ENCODE measurements at regions not wholly inside any gene's neighbourhood (a gene's known extent, or its start where the extent isn't known, plus 50 kb on each side); places are given as distances from the start of the nearest gene placed in this dataset.
"Not testable (repeated sequence)": the region's sequence is repeated elsewhere in the genome, so short reads cannot be mapped to it uniquely, and the experiment has no call there.

GRCh38 chr1:238345837-238346236 lies 455.1 kb upstream of the ZP4 start:
- Histone ChIP-seq H3K4me2 (ENCODE audit: low read length) (no peak overlapping the region), H3K4me1 (ENCODE audit: control insufficient read depth, insufficient read depth, low read length) (no peaks in the 10 kb centered on the region), H3K4me3 (ENCODE audit: low read length) (no peak overlapping the region), H3K36me3 (ENCODE audit: insufficient read depth, low read length) (no peaks in the 10 kb centered on the region), H3K27me3 (ENCODE audit: control insufficient read depth, insufficient read depth, low read length) (no peaks in the 10 kb centered on the region), H3K9ac (ENCODE audit: low read depth, low read length) (no peak overlapping the region), H3K9me3 (replicated peaks; ENCODE audit: low read length) (no peaks in the 10 kb centered on the region)

GRCh38 chr1:238343852-238344251 lies 453.1 kb upstream of the ZP4 start:
- H3K4me1 ChIP-seq (ENCODE audit: control insufficient read depth, insufficient read depth, low read length), result no peaks in the 10 kb centered on the region
- no peak overlapping the region for H3K9ac ChIP-seq (ENCODE audit: low read depth, low read length)
- no peak overlapping the region for H3K4me2 ChIP-seq (ENCODE audit: low read length)
- H3K9me3 ChIP-seq (replicated peaks; ENCODE audit: low read length), result no peaks in the 10 kb centered on the region
- H3K27me3 ChIP-seq (ENCODE audit: control insufficient read depth, insufficient read depth, low read length), result no peaks in the 10 kb centered on the region
- no peak overlapping the region for H3K4me3 ChIP-seq (ENCODE audit: low read length)
- no peaks in the 10 kb centered on the region for H3K36me3 ChIP-seq (ENCODE audit: insufficient read depth, low read length)

GRCh38 chr1:238341395-238341794 lies 450.7 kb upstream of the ZP4 start:
- Histone ChIP-seq H3K4me3 (ENCODE audit: low read length) (no peak overlapping the region), H3K4me2 (ENCODE audit: low read length) (no peak overlapping the region), H3K27me3 (ENCODE audit: control insufficient read depth, insufficient read depth, low read length) (no peaks in the 10 kb centered on the region), H3K9ac (ENCODE audit: low read depth, low read length) (no peak overlapping the region), H3K36me3 (ENCODE audit: insufficient read depth, low read length) (no peaks in the 10 kb centered on the region), H3K4me1 (ENCODE audit: control insufficient read depth, insufficient read depth, low read length) (no peaks in the 10 kb centered on the region), H3K9me3 (replicated peaks; ENCODE audit: low read length) (no peaks in the 10 kb centered on the region)

GRCh38 chr1:238340989-238341388 lies 450.3 kb upstream of the ZP4 start:
- Histone ChIP-seq H3K36me3 (ENCODE audit: insufficient read depth, low read length) (no peaks in the 10 kb centered on the region), H3K9ac (ENCODE audit: low read depth, low read length) (no peak overlapping the region), H3K27me3 (ENCODE audit: control insufficient read depth, insufficient read depth, low read length) (no peaks in the 10 kb centered on the region), H3K4me3 (ENCODE audit: low read length) (no peak overlapping the region), H3K9me3 (replicated peaks; ENCODE audit: low read length) (no peaks in the 10 kb centered on the region), H3K4me1 (ENCODE audit: control insufficient read depth, insufficient read depth, low read length) (no peaks in the 10 kb centered on the region), H3K4me2 (ENCODE audit: low read length) (no peak overlapping the region)

- no peak overlapping the region for H3K9ac ChIP-seq (ENCODE audit: low read depth, low read length)
- H3K4me3 ChIP-seq (ENCODE audit: low read length), result no peak overlapping the region
- no peaks in the 10 kb centered on the region for H3K36me3 ChIP-seq (ENCODE audit: insufficient read depth, low read length)
- H3K4me2 ChIP-seq (ENCODE audit: low read length), result no peak overlapping the region
- no peaks in the 10 kb centered on the region for H3K27me3 ChIP-seq (ENCODE audit: control insufficient read depth, insufficient read depth, low read length)
- peaks cover 8% of the 10 kb centered on the region for H3K9me3 ChIP-seq (replicated peaks; ENCODE audit: low read length)
- H3K4me1 ChIP-seq (ENCODE audit: control insufficient read depth, insufficient read depth, low read length), result no peaks in the 10 kb centered on the region
Measured at GRCh38 chr1:238336531-238336930, 445.8 kb upstream of the ZP4 start.

GRCh38 chr1:238334170-238334569 lies 443.4 kb upstream of the ZP4 start:
- H3K9ac ChIP-seq (ENCODE audit: low read depth, low read length), result no peak overlapping the region
- H3K4me1 ChIP-seq (ENCODE audit: control insufficient read depth, insufficient read depth, low read length), result no peaks in the 10 kb centered on the region
- no peak overlapping the region for H3K4me2 ChIP-seq (ENCODE audit: low read length)
- peaks cover 8% of the 10 kb centered on the region for H3K9me3 ChIP-seq (replicated peaks; ENCODE audit: low read length)
- H3K36me3 ChIP-seq (ENCODE audit: insufficient read depth, low read length), result no peaks in the 10 kb centered on the region
- no peaks in the 10 kb centered on the region for H3K27me3 ChIP-seq (ENCODE audit: control insufficient read depth, insufficient read depth, low read length)
- H3K4me3 ChIP-seq (ENCODE audit: low read length), result no peak overlapping the region

GRCh38 chr1:238331557-238331956 lies 440.8 kb upstream of the ZP4 start:
- Histone ChIP-seq H3K4me3 (ENCODE audit: low read length) (no peak overlapping the region), H3K36me3 (ENCODE audit: insufficient read depth, low read length) (no peaks in the 10 kb centered on the region), H3K4me1 (ENCODE audit: control insufficient read depth, insufficient read depth, low read length) (no peaks in the 10 kb centered on the region), H3K9me3 (replicated peaks; ENCODE audit: low read length) (peaks cover 8% of the 10 kb centered on the region), H3K4me2 (ENCODE audit: low read length) (no peak overlapping the region), H3K9ac (ENCODE audit: low read depth, low read length) (no peak overlapping the region), H3K27me3 (ENCODE audit: control insufficient read depth, insufficient read depth, low read length) (no peaks in the 10 kb centered on the region)

GRCh38 chr1:238329671-238330070 lies 438.9 kb upstream of the ZP4 start:
- H3K4me1 ChIP-seq (ENCODE audit: control insufficient read depth, insufficient read depth, low read length), result no peaks in the 10 kb centered on the region
- no peak overlapping the region for H3K4me3 ChIP-seq (ENCODE audit: low read length)
- no peaks in the 10 kb centered on the region for H3K27me3 ChIP-seq (ENCODE audit: control insufficient read depth, insufficient read depth, low read length)
- no peak overlapping the region for H3K4me2 ChIP-seq (ENCODE audit: low read length)
- H3K9me3 ChIP-seq (replicated peaks; ENCODE audit: low read length), result peaks cover 6% of the 10 kb centered on the region
- no peaks in the 10 kb centered on the region for H3K36me3 ChIP-seq (ENCODE audit: insufficient read depth, low read length)
- no peak overlapping the region for H3K9ac ChIP-seq (ENCODE audit: low read depth, low read length)

- not testable (repeated sequence) for H3K36me3 ChIP-seq (ENCODE audit: insufficient read depth, low read length); H3K9me3 ChIP-seq (replicated peaks; ENCODE audit: low read length)
Measured at GRCh38 chr1:238327033-238327432, 436.3 kb upstream of the ZP4 start.

GRCh38 chr1:238326479-238326878 lies 435.8 kb upstream of the ZP4 start:
- H3K4me2 ChIP-seq (ENCODE audit: low read length); H3K36me3 ChIP-seq (ENCODE audit: insufficient read depth, low read length); H3K27me3 ChIP-seq (ENCODE audit: control insufficient read depth, insufficient read depth, low read length); H3K4me3 ChIP-seq (ENCODE audit: low read length); H3K9ac ChIP-seq (ENCODE audit: low read depth, low read length); H3K4me1 ChIP-seq (ENCODE audit: control insufficient read depth, insufficient read depth, low read length); H3K9me3 ChIP-seq (replicated peaks; ENCODE audit: low read length): not testable (repeated sequence)

More at GRCh38 chr1:238327033-238327432, 436.3 kb upstream of the ZP4 start:
- not testable (repeated sequence) for H3K4me1 ChIP-seq (ENCODE audit: control insufficient read depth, insufficient read depth, low read length); H3K27me3 ChIP-seq (ENCODE audit: control insufficient read depth, insufficient read depth, low read length); H3K4me2 ChIP-seq (ENCODE audit: low read length); H3K9ac ChIP-seq (ENCODE audit: low read depth, low read length); H3K4me3 ChIP-seq (ENCODE audit: low read length)

GRCh38 chr1:238324211-238324864 lies 433.6 kb upstream of the ZP4 start:
- H3K27me3 ChIP-seq (ENCODE audit: control insufficient read depth, insufficient read depth, low read length), result no peaks in the 10 kb centered on the region
- H3K4me3 ChIP-seq (ENCODE audit: low read length), result no peak overlapping the region
- H3K4me1 ChIP-seq (ENCODE audit: control insufficient read depth, insufficient read depth, low read length), result no peaks in the 10 kb centered on the region
- no peaks in the 10 kb centered on the region for H3K36me3 ChIP-seq (ENCODE audit: insufficient read depth, low read length)
- no peak overlapping the region for H3K9ac ChIP-seq (ENCODE audit: low read depth, low read length)
- H3K4me2 ChIP-seq (ENCODE audit: low read length), result no peak overlapping the region
- H3K9me3 ChIP-seq (replicated peaks; ENCODE audit: low read length), result no peaks in the 10 kb centered on the region

GRCh38 chr1:238323490-238323889 lies 432.8 kb upstream of the ZP4 start:
- H3K4me1 ChIP-seq (ENCODE audit: control insufficient read depth, insufficient read depth, low read length), result no peaks in the 10 kb centered on the region
- no peaks in the 10 kb centered on the region for H3K36me3 ChIP-seq (ENCODE audit: insufficient read depth, low read length)
- H3K9me3 ChIP-seq (replicated peaks; ENCODE audit: low read length), result no peaks in the 10 kb centered on the region
- H3K27me3 ChIP-seq (ENCODE audit: control insufficient read depth, insufficient read depth, low read length), result no peaks in the 10 kb centered on the region
- H3K9ac ChIP-seq (ENCODE audit: low read depth, low read length), result no peak overlapping the region
- H3K4me3 ChIP-seq (ENCODE audit: low read length), result no peak overlapping the region
- H3K4me2 ChIP-seq (ENCODE audit: low read length), result no peak overlapping the region
